ENCODE measurements at regions not wholly inside any gene's neighbourhood (a gene's known extent, or its start where the extent isn't known, plus 50 kb on each side); places are given as distances from the start of the nearest gene placed in this dataset.

GRCh38 chr22:27213294-27213693 lies 555.9 kb downstream of the MIAT start:
- no peak for DNase-seq (ENCODE audit: low read depth)
- no peak for TF ChIP-seq CTCF (IDR thresholded peaks at IDR 0.05; ENCODE audit: low read depth, low read length, missing control alignments)

GRCh38 chr22:27213766-27214581 lies 556.6 kb downstream of the MIAT start:
- no peak for TF ChIP-seq CTCF (IDR thresholded peaks at IDR 0.05; ENCODE audit: low read depth, low read length, missing control alignments)
- H3K4me3 ChIP-seq (ENCODE audit: low read depth, low read length), result no peak overlapping the region
- no peak for DNase-seq (ENCODE audit: low read depth)

More at GRCh38 chr22:27213294-27213693, 555.9 kb downstream of the MIAT start:
- H3K4me3 ChIP-seq (ENCODE audit: low read depth, low read length), result no peak overlapping the region

GRCh38 chr22:27214691-27215090 lies 557.3 kb downstream of the MIAT start:
- TF ChIP-seq CTCF (IDR thresholded peaks at IDR 0.05; ENCODE audit: low read depth, low read length, missing control alignments), result no peak
- no peak overlapping the region for H3K4me3 ChIP-seq (ENCODE audit: low read depth, low read length)
- DNase-seq (ENCODE audit: low read depth), result no peak

DNA sequence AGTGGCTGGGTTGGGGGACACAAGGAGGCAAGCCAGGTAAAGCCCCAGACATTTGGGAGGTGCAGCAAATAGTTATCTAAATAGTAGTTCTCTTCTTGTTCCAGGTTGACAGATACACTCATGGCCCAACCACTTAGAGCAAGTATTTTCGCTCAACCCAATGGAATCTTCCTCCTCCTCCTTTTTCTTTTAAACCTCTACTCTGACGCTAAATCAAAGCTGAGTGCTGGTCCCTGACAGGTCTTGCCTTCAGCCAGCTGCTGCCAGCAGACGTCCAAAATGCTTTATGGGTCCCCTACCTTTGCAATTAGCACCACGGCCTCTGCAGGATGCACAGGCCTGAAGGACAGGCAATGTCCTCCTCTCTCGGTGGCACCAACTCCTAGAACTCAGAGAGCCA lies 558.5 kb downstream of the MIAT start:
- no peak for TF ChIP-seq CTCF (IDR thresholded peaks at IDR 0.05; ENCODE audit: low read depth, low read length, missing control alignments)
- no peak for DNase-seq (ENCODE audit: low read depth)
- no peak overlapping the region for H3K4me3 ChIP-seq (ENCODE audit: low read depth, low read length)

DNA sequence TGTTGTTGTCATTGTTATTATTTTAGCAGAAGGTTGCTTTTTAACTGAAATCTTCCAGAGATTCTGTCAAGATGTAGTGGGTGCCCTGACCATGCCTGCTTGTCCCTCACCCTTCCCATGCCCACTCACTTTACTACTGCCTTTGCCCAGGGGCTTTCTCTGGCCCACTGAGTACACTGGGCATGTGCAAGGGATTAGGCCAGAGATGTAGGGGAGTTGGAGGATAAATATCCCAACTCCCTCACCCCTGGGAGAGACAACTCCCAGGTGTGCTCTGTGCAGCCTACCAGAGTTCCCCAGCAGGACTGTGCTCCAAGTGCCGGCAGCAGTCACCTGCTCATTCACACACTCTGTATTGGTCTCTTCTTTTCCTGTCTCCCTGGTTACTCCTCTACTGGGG lies 559.1 kb downstream of the MIAT start:
- no peak overlapping the region for H3K4me3 ChIP-seq (ENCODE audit: low read depth, low read length)
- no peak for TF ChIP-seq CTCF (IDR thresholded peaks at IDR 0.05; ENCODE audit: low read depth, low read length, missing control alignments)
- no peak for DNase-seq (ENCODE audit: low read depth)

DNA sequence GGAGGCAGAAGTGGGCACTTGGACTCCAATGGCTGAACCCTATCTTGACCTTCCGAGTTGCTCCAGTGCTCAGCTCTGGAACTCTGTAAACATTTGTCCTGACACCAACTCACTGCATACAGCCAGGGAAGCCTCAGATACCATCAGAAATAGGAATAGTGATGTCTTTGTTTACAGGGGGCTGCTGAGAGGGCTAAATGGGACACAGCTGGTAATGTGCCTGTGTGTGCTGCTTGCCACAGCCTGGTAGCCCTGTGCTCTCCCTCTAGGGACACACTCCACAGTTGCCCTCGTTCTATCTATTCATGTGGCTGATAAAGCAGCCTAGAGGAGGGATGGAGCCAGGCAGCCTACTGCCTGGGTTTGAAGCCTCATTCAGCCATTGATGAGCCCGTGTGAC lies 559.8 kb downstream of the MIAT start:
- no peak overlapping the region for H3K4me3 ChIP-seq (ENCODE audit: low read depth, low read length)
- TF ChIP-seq CTCF (IDR thresholded peaks at IDR 0.05; ENCODE audit: low read depth, low read length, missing control alignments), result no peak
- DNase-seq (ENCODE audit: low read depth), result no peak
